ENCODE measurements at regions not wholly inside any gene's neighbourhood (a gene's known extent, or its start where the extent isn't known, plus 50 kb on each side); places are given as distances from the start of the nearest gene placed in this dataset.
"Not testable (repeated sequence)": the region's sequence is repeated elsewhere in the genome, so short reads cannot be mapped to it uniquely, and the experiment has no call there.

GRCh38 chr14:44453433-44454171 lies 53.5 kb downstream of the FSCB start:
- DNase-seq = no peak

GRCh38 chr14:44450232-44450631 lies 56.9 kb downstream of the FSCB start:
- not testable (repeated sequence) for DNase-seq

- DNase-seq = no peak
Measured at GRCh38 chr14:44449680-44450079, 57.4 kb downstream of the FSCB start.

GRCh38 chr14:44448951-44449358 lies 58.1 kb downstream of the FSCB start:
- DNase-seq = no peak

GRCh38 chr14:44446965-44447364 lies 60.1 kb downstream of the FSCB start:
- DNase-seq = no peak

GRCh38 chr14:44444454-44444853 lies 62.6 kb downstream of the FSCB start:
- DNase-seq = no peak

- DNase-seq = no peak
Measured at GRCh38 chr14:44438936-44439335, 68.1 kb downstream of the FSCB start.

GRCh38 chr14:44438221-44438620 lies 68.9 kb downstream of the FSCB start:
- no peak for DNase-seq

GRCh38 chr14:44436458-44436857 lies 70.6 kb downstream of the FSCB start:
- no peak for DNase-seq

- DNase-seq = no peak
Measured at GRCh38 chr14:44428231-44428945, 78.7 kb downstream of the FSCB start.

GRCh38 chr14:44422699-44423098 lies 84.4 kb downstream of the FSCB start:
- no peak for DNase-seq

GRCh38 chr14:44420226-44420625 lies 86.9 kb downstream of the FSCB start:
- DNase-seq = no peak

GRCh38 chr14:44418856-44419255 lies 88.2 kb downstream of the FSCB start:
- DNase-seq = no peak

- DNase-seq = no peak
Measured at GRCh38 chr14:44417809-44418208, 89.3 kb downstream of the FSCB start.

GRCh38 chr14:44414646-44415045 lies 92.4 kb downstream of the FSCB start:
- DNase-seq = no peak

- no peak for DNase-seq
Measured at GRCh38 chr14:44412858-44413569, 94.1 kb downstream of the FSCB start.

GRCh38 chr14:44405011-44405486 lies 102.0 kb downstream of the FSCB start:
- DNase-seq = no peak

GRCh38 chr14:44404599-44404998 lies 102.5 kb downstream of the FSCB start:
- no peak for DNase-seq

GRCh38 chr14:44404036-44404435 lies 103.0 kb downstream of the FSCB start:
- no peak for DNase-seq

GRCh38 chr14:44403193-44403592 lies 103.9 kb downstream of the FSCB start:
- no peak for DNase-seq

GRCh38 chr14:44396226-44396625 lies 110.9 kb downstream of the FSCB start:
- DNase-seq = no peak

GRCh38 chr14:44392984-44393383 lies 114.1 kb downstream of the FSCB start:
- no peak for DNase-seq

- DNase-seq = no peak
Measured at GRCh38 chr14:44388306-44388705, 118.8 kb downstream of the FSCB start.

GRCh38 chr14:44385906-44386305 lies 121.2 kb downstream of the FSCB start:
- DNase-seq = no peak
